ENCODE measurements at regions not wholly inside any gene's neighbourhood (a gene's known extent, or its start where the extent isn't known, plus 50 kb on each side); places are given as distances from the start of the nearest gene placed in this dataset.

- POLR2A ChIA-PET = no interaction called here
- TF ChIP-seq EZH2 (IDR thresholded peaks at IDR 0.05; ENCODE audit: borderline replicate concordance, insufficient read depth, low read depth, low read length, poor library complexity, severe bottlenecking) (no peak), CTCF (IDR thresholded peaks at IDR 0.05) (no peak)
- Mint-ChIP-seq H3K4me1 (peaks cover 3% of the 10 kb centered on the region), H3K4me3 (no peak overlapping the region), H3K27ac (no peak overlapping the region), H3K9me3 (ENCODE audit: insufficient read depth) (peaks cover 4% of the 10 kb centered on the region), H3K27me3 (peaks cover 21% of the 10 kb centered on the region)
- ATAC-seq (ENCODE audit: low read depth) (no peak), DNase-seq (no peak)
- Histone ChIP-seq H3K4me1 (ENCODE audit: control insufficient read depth in 2 of 2, insufficient read depth in 2 of 2, low read length in 2 of 2) (peaks cover 0 to 4% of the 10 kb centered on the region in 2 donors), H3K36me3 (replicated peaks in 1 of 2; ENCODE audit: control extremely low read depth in 1 of 2, control insufficient read depth in 1 of 2, extremely low read depth in 1 of 2, insufficient read depth in 2 of 2, low read length in 1 of 2) (no peaks in the 10 kb centered on the region), H3K4me3 (ENCODE audit: control extremely low read depth in 1 of 5, extremely low read depth in 1 of 5, insufficient read depth in 1 of 5, low read depth in 2 of 5, low read length in 4 of 5) (no peak overlapping the region), H3K27me3 (replicated peaks in 1 of 4; ENCODE audit: control extremely low read depth in 1 of 4, control insufficient read depth in 3 of 4, insufficient read depth in 4 of 4, low read length in 3 of 4) (peaks cover 0 to 8% (median 0%) of the 10 kb centered on the region in 4 experiments), H3K27ac (ENCODE audit: low read length in 2 of 2) (no peak overlapping the region), H3K4me2 (replicated peaks; ENCODE audit: low read depth, low read length, poor library complexity, severe bottlenecking) (no peak overlapping the region), H3K9me3 (ENCODE audit: control extremely low read depth in 1 of 3, control insufficient read depth in 2 of 3, insufficient read depth in 1 of 3, low read length in 2 of 3) (peaks cover 0 to 11% (median 0%) of the 10 kb centered on the region in 3 donors), H4K20me1 (ENCODE audit: control insufficient read depth, insufficient read depth, low read length, poor library complexity, severe bottlenecking) (no peaks in the 10 kb centered on the region), H3K9ac (ENCODE audit: low read length) (no peak overlapping the region), H3K79me2 (ENCODE audit: control insufficient read depth, insufficient read depth, low read length) (no peaks in the 10 kb centered on the region), H2AFZ (ENCODE audit: insufficient read depth, low read depth, low read length, poor library complexity, severe bottlenecking) (no peak overlapping the region)
- intact Hi-C loops (cut with micrococcal nuclease) = no loop called here
- CTCF ChIA-PET = no interaction called here
- WGBS (ENCODE audit: insufficient coverage) = 91% methylated on average over 6 of the region's 10 CpGs
Measured at GRCh38 chr6:166678426-166678825, 51.4 kb upstream of the RPS6KA2 start.

- no peak for ATAC-seq (ENCODE audit: low read depth)
- H3K4me2 ChIP-seq (replicated peaks; ENCODE audit: low read depth, low read length, poor library complexity, severe bottlenecking) = no peak overlapping the region
- Mint-ChIP-seq H3K4me3 (no peak overlapping the region), H3K27me3 (peaks cover 19% of the 10 kb centered on the region), H3K4me1 (peaks cover 6% of the 10 kb centered on the region), H3K27ac (no peak overlapping the region), H3K9me3 (ENCODE audit: insufficient read depth) (peaks cover 4% of the 10 kb centered on the region)
- DNase-seq = no peak
- H3K4me1 ChIP-seq (ENCODE audit: control insufficient read depth in 2 of 2, insufficient read depth in 2 of 2, low read length in 2 of 2) = peaks cover 0 to 4% of the 10 kb centered on the region in 2 donors
- no peaks in the 10 kb centered on the region for H4K20me1 ChIP-seq (ENCODE audit: control insufficient read depth, insufficient read depth, low read length, poor library complexity, severe bottlenecking)
- 80% methylated on average over 6 of the region's 6 CpGs for WGBS (ENCODE audit: insufficient coverage)
- CTCF ChIA-PET = no interaction called here
- intact Hi-C loops (cut with micrococcal nuclease) = no loop called here
- H3K27ac ChIP-seq (ENCODE audit: low read length in 2 of 2) = no peak overlapping the region
- H3K9me3 ChIP-seq (ENCODE audit: control extremely low read depth in 1 of 3, control insufficient read depth in 2 of 3, insufficient read depth in 1 of 3, low read length in 2 of 3) = peaks cover 0 to 11% (median 0%) of the 10 kb centered on the region in 3 donors
- H3K36me3 ChIP-seq (replicated peaks in 1 of 2; ENCODE audit: control extremely low read depth in 1 of 2, control insufficient read depth in 1 of 2, extremely low read depth in 1 of 2, insufficient read depth in 2 of 2, low read length in 1 of 2) = no peaks in the 10 kb centered on the region
- H2AFZ ChIP-seq (ENCODE audit: insufficient read depth, low read depth, low read length, poor library complexity, severe bottlenecking) = no peak overlapping the region
- H3K9ac ChIP-seq (ENCODE audit: low read length) = no peak overlapping the region
- H3K79me2 ChIP-seq (ENCODE audit: control insufficient read depth, insufficient read depth, low read length) = no peaks in the 10 kb centered on the region
- peaks cover 0 to 13% (median under 1%) of the 10 kb centered on the region in 4 experiments for H3K27me3 ChIP-seq (replicated peaks in 1 of 4; ENCODE audit: control extremely low read depth in 1 of 4, control insufficient read depth in 3 of 4, insufficient read depth in 4 of 4, low read length in 3 of 4)
- no peak for TF ChIP-seq CTCF (IDR thresholded peaks at IDR 0.05)
- no peak for TF ChIP-seq EZH2 (IDR thresholded peaks at IDR 0.05; ENCODE audit: borderline replicate concordance, insufficient read depth, low read depth, low read length, poor library complexity, severe bottlenecking)
- H3K4me3 ChIP-seq (ENCODE audit: control extremely low read depth in 1 of 5, extremely low read depth in 1 of 5, insufficient read depth in 1 of 5, low read depth in 2 of 5, low read length in 4 of 5) = no peak overlapping the region
- POLR2A ChIA-PET = no interaction called here
Measured at GRCh38 chr6:166677941-166678340, 50.9 kb upstream of the RPS6KA2 start.

All from B cell (primary cell).